DOHH2 (cell line): ENCODE measurements at regions not wholly inside any gene's neighbourhood (a gene's known extent, or its start where the extent isn't known, plus 50 kb on each side); places are given as distances from the start of the nearest gene placed in this dataset.
"Not testable (repeated sequence)": the region's sequence is repeated elsewhere in the genome, so short reads cannot be mapped to it uniquely, and the experiment has no call there.

Source experiments
- CTCF ChIP-seq: fragments of 200-600 bp; sonication (generic); IDR thresholded peaks from one replicate; pipeline ENCODE4 v1.5.1; 2014; ENCODE audit warnings: antibody characterized with exemption, mild to moderate bottlenecking, low read depth, low read length; ENCODE audit not compliant: poor library complexity, severe bottlenecking
- EZH2phosphoT487 ChIP-seq: fragments of 200-600 bp; sonication (generic); IDR thresholded peaks from 2 replicates; pipeline ENCODE4 v1.6.1; 2017; ENCODE audit warnings: borderline replicate concordance, mild to moderate bottlenecking, antibody characterized with exemption, low read length, moderate library complexity, mixed read lengths

- TF ChIP-seq CTCF, EZH2phosphoT487: not testable (repeated sequence)
Observed at GRCh38 chr20:29323631-29324515, 1933.6 kb upstream of the DEFB115 start.
